HL-60 (cell line): ENCODE measurements at regions not wholly inside any gene's neighbourhood (a gene's known extent, or its start where the extent isn't known, plus 50 kb on each side); places are given as distances from the start of the nearest gene placed in this dataset.

Experiments
- DNase-seq, 2 experiments: peaks; one replicate each; pipeline ENCODE4 v3.0.0-alpha.2; 2010 to 2020; ENCODE audit warnings: low read depth in 1 of 2, low spot score in 1 of 2
- H3K27ac ChIP-seq: fragments of 250-450 bp; sonication (Bioruptor Pico); replicated peaks from 2 replicates; pipeline ENCODE4 v1.5.1; 2020; ENCODE audit warnings: mild to moderate bottlenecking, moderate library complexity
- H3K27me3 ChIP-seq: fragments of 250-450 bp; sonication (Bioruptor Pico); 2 replicates; pipeline ENCODE4 v1.5.1; 2021; ENCODE audit warnings: mild to moderate bottlenecking, moderate library complexity; ENCODE audit not compliant: insufficient read depth, poor library complexity, severe bottlenecking
- H3K4me3 ChIP-seq: replicated peaks from 2 replicates; pipeline ENCODE4 v1.5.1; 2011; ENCODE audit warnings: mild to moderate bottlenecking, control low read depth, low read length; ENCODE audit not compliant: insufficient read depth
- GABPA ChIP-seq: IDR thresholded peaks from 2 replicates; pipeline ENCODE4 v1.6.1; 2012; ENCODE audit warnings: low read depth
- POLR2AphosphoS5 ChIP-seq: IDR thresholded peaks from 2 replicates; pipeline ENCODE4 v1.6.1; 2012; ENCODE audit warnings: low read depth
- SPI1 ChIP-seq: IDR thresholded peaks from 2 replicates; pipeline ENCODE4 v1.6.1; 2012; ENCODE audit warnings: low read depth, mild to moderate bottlenecking, borderline replicate concordance
- TF ChIP-seq, protein P1 (sequence below): IDR thresholded peaks from one replicate; pipeline ENCODE4 v1.5.1; 2011; ENCODE audit warnings: low read length, control low read depth, inconsistent platforms; ENCODE audit not compliant: insufficient read depth
- TF ChIP-seq, protein P2 (sequence below): IDR thresholded peaks from 2 replicates; pipeline ENCODE4 v1.6.1; 2012; ENCODE audit warnings: low read depth; ENCODE audit not compliant: insufficient replicate concordance

DNA sequence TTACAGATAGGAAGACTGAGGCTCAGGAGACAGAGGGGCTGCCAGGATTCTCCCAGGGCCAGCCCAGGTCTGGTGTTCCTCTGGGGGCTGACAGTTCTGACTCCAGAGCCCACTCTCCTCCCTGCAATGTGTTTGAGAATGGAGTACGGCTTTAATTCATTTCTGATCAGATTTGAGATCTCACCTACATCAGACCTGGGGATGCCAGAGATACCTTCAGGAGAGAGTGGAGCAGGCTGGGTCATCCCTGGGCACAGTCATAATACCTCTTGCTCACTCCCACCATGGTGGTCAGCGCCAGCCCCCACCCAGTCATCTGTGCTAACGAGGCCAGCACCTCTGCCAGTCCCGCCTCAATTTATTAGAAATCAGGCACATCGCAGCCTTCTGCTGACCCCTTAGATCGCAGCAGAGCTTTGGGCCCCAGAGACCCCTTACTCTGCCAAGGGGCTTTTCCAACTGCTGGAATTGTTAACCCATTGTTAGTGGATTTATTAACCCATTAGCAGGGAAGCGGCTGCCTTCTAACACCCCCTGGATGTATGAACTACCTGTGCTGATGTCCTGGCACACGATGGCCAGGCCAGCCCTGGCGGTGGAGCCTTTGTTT, 352.1 kb downstream of the MATN1 start:
- Histone ChIP-seq H3K27ac (no peak overlapping the region), H3K4me3 (no peak overlapping the region), H3K27me3 (no peaks in the 10 kb centered on the region)
- DNase-seq: no peak
- TF ChIP-seq POLR2AphosphoS5 (no peak), SPI1 (no peak), GABPA (no peak)
- TF ChIP-seq, protein P1, sequence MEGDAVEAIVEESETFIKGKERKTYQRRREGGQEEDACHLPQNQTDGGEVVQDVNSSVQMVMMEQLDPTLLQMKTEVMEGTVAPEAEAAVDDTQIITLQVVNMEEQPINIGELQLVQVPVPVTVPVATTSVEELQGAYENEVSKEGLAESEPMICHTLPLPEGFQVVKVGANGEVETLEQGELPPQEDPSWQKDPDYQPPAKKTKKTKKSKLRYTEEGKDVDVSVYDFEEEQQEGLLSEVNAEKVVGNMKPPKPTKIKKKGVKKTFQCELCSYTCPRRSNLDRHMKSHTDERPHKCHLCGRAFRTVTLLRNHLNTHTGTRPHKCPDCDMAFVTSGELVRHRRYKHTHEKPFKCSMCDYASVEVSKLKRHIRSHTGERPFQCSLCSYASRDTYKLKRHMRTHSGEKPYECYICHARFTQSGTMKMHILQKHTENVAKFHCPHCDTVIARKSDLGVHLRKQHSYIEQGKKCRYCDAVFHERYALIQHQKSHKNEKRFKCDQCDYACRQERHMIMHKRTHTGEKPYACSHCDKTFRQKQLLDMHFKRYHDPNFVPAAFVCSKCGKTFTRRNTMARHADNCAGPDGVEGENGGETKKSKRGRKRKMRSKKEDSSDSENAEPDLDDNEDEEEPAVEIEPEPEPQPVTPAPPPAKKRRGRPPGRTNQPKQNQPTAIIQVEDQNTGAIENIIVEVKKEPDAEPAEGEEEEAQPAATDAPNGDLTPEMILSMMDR: no peak
- TF ChIP-seq, protein P2, sequence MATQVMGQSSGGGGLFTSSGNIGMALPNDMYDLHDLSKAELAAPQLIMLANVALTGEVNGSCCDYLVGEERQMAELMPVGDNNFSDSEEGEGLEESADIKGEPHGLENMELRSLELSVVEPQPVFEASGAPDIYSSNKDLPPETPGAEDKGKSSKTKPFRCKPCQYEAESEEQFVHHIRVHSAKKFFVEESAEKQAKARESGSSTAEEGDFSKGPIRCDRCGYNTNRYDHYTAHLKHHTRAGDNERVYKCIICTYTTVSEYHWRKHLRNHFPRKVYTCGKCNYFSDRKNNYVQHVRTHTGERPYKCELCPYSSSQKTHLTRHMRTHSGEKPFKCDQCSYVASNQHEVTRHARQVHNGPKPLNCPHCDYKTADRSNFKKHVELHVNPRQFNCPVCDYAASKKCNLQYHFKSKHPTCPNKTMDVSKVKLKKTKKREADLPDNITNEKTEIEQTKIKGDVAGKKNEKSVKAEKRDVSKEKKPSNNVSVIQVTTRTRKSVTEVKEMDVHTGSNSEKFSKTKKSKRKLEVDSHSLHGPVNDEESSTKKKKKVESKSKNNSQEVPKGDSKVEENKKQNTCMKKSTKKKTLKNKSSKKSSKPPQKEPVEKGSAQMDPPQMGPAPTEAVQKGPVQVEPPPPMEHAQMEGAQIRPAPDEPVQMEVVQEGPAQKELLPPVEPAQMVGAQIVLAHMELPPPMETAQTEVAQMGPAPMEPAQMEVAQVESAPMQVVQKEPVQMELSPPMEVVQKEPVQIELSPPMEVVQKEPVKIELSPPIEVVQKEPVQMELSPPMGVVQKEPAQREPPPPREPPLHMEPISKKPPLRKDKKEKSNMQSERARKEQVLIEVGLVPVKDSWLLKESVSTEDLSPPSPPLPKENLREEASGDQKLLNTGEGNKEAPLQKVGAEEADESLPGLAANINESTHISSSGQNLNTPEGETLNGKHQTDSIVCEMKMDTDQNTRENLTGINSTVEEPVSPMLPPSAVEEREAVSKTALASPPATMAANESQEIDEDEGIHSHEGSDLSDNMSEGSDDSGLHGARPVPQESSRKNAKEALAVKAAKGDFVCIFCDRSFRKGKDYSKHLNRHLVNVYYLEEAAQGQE: no peak

DNA sequence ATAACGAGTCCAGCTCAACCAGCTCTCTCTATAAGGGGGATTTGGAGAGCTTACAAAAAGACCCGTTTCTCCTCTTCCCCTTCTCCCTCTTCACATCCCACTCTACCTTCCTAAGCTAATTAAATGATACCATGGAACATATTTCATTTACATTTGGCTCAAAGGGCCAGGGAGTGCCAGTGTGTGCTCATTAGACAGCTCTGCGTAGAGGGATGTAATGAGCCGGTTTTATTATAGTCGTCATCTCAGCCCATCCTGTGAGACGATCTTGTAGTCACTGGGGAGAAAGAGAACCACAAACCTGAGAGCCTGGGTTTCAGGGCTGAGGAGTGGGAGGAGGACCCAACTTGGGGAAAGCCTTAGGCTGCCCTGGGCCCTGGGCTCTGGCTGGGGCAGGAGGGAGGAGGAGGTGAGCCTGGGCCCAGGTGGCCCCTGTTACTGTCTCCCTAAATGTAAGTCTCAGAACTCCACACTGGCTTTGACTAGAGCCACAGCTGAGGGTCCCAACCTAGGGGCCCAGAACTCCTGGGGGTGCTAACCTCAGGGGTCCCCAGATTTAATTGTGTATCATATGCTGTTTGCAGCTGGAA, 354.6 kb downstream of the MATN1 start:
- DNase-seq: no peak
- Histone ChIP-seq H3K27me3 (no peaks in the 10 kb centered on the region), H3K4me3 (no peak overlapping the region), H3K27ac (no peak overlapping the region)
- TF ChIP-seq POLR2AphosphoS5 (no peak), GABPA (no peak), SPI1 (no peak)
- TF ChIP-seq, protein P1: no peak
- TF ChIP-seq, protein P2: no peak

GRCh38 chr1:30366911-30367310, 356.5 kb downstream of the MATN1 start:
- Histone ChIP-seq H3K27ac (no peak overlapping the region), H3K27me3 (no peaks in the 10 kb centered on the region), H3K4me3 (no peak overlapping the region)
- no peak for DNase-seq
- TF ChIP-seq, protein P1: no peak
- TF ChIP-seq, protein P2: no peak
- TF ChIP-seq SPI1 (no peak), GABPA (no peak)
